ENCODE measurements at regions not wholly inside any gene's neighbourhood (a gene's known extent, or its start where the extent isn't known, plus 50 kb on each side); places are given as distances from the start of the nearest gene placed in this dataset.
"Not testable (repeated sequence)": the region's sequence is repeated elsewhere in the genome, so short reads cannot be mapped to it uniquely, and the experiment has no call there.

GRCh38 chr2:87284471-87284772 is 262.8 kb upstream of the PLGLB1 start:
- H3K36me3 ChIP-seq (ENCODE audit: low read depth, low read length); H3F3A ChIP-seq (ENCODE audit: low read length, unreplicated experiment); H3K4me1 ChIP-seq (ENCODE audit: insufficient read depth, low read length); H3K27ac ChIP-seq (ENCODE audit: low read length); H3K4me3 ChIP-seq (ENCODE audit: low read length); H3K9ac ChIP-seq (ENCODE audit: low read length); POLR2A ChIA-PET (ENCODE audit: unreplicated experiment); DNase-seq; H3K4me2 ChIP-seq (ENCODE audit: low read length); H2AFZ ChIP-seq (ENCODE audit: low read length); CTCF ChIA-PET; H3K9me3 ChIP-seq (ENCODE audit: low read length); H3K27me3 ChIP-seq (ENCODE audit: low read length); intact Hi-C loops (cut with micrococcal nuclease); H4K20me1 ChIP-seq (ENCODE audit: low read length); H3K9me2 ChIP-seq (replicated peaks; ENCODE audit: low read length); BruUV-seq (replicated peaks); H3K79me2 ChIP-seq (ENCODE audit: low read length): not testable (repeated sequence)
- ATAC-seq: peak; percentile 43

GRCh38 chr2:87285139-87285538 is 263.5 kb upstream of the PLGLB1 start:
- H2AFZ ChIP-seq (ENCODE audit: low read length); H3F3A ChIP-seq (ENCODE audit: low read length, unreplicated experiment); H3K36me3 ChIP-seq (ENCODE audit: low read depth, low read length); CTCF ChIA-PET; H3K9ac ChIP-seq (ENCODE audit: low read length); H3K27me3 ChIP-seq (ENCODE audit: low read length); H3K4me1 ChIP-seq (ENCODE audit: insufficient read depth, low read length); H3K9me3 ChIP-seq (ENCODE audit: low read length); H3K4me2 ChIP-seq (ENCODE audit: low read length); intact Hi-C loops (cut with micrococcal nuclease); ATAC-seq; H3K9me2 ChIP-seq (replicated peaks; ENCODE audit: low read length); BruUV-seq (replicated peaks); H4K20me1 ChIP-seq (ENCODE audit: low read length); H3K27ac ChIP-seq (ENCODE audit: low read length); DNase-seq; POLR2A ChIA-PET (ENCODE audit: unreplicated experiment); H3K79me2 ChIP-seq (ENCODE audit: low read length); H3K4me3 ChIP-seq (ENCODE audit: low read length): not testable (repeated sequence)

GRCh38 chr2:87290566-87291307 is 269.1 kb upstream of the PLGLB1 start:
- DNase-seq; H3K9me2 ChIP-seq (replicated peaks; ENCODE audit: low read length); intact Hi-C loops (cut with micrococcal nuclease); ATAC-seq; H2AFZ ChIP-seq (ENCODE audit: low read length); H3K4me3 ChIP-seq (ENCODE audit: low read length); H3K27ac ChIP-seq (ENCODE audit: low read length); H3K36me3 ChIP-seq (ENCODE audit: low read depth, low read length); H3K4me1 ChIP-seq (ENCODE audit: insufficient read depth, low read length); H3F3A ChIP-seq (ENCODE audit: low read length, unreplicated experiment); H4K20me1 ChIP-seq (ENCODE audit: low read length); H3K9me3 ChIP-seq (ENCODE audit: low read length); CTCF ChIA-PET; H3K9ac ChIP-seq (ENCODE audit: low read length); H3K79me2 ChIP-seq (ENCODE audit: low read length); POLR2A ChIA-PET (ENCODE audit: unreplicated experiment); H3K27me3 ChIP-seq (ENCODE audit: low read length); BruUV-seq (replicated peaks); H3K4me2 ChIP-seq (ENCODE audit: low read length): not testable (repeated sequence)

GRCh38 chr2:87291400-87292200 is 270.0 kb upstream of the PLGLB1 start:
- H3K9me3 ChIP-seq (ENCODE audit: low read length); BruUV-seq (replicated peaks); H3K27me3 ChIP-seq (ENCODE audit: low read length); ATAC-seq; H3K79me2 ChIP-seq (ENCODE audit: low read length); H2AFZ ChIP-seq (ENCODE audit: low read length); H3K9ac ChIP-seq (ENCODE audit: low read length); CTCF ChIA-PET; intact Hi-C loops (cut with micrococcal nuclease); POLR2A ChIA-PET (ENCODE audit: unreplicated experiment); H3K36me3 ChIP-seq (ENCODE audit: low read depth, low read length); H3K4me3 ChIP-seq (ENCODE audit: low read length); H3K27ac ChIP-seq (ENCODE audit: low read length); H4K20me1 ChIP-seq (ENCODE audit: low read length); DNase-seq; H3K4me1 ChIP-seq (ENCODE audit: insufficient read depth, low read length); H3K9me2 ChIP-seq (replicated peaks; ENCODE audit: low read length); H3F3A ChIP-seq (ENCODE audit: low read length, unreplicated experiment); H3K4me2 ChIP-seq (ENCODE audit: low read length): not testable (repeated sequence)

- intact Hi-C loops (cut with micrococcal nuclease); H3K4me2 ChIP-seq (ENCODE audit: low read length); H3K27me3 ChIP-seq (ENCODE audit: low read length); H3K4me1 ChIP-seq (ENCODE audit: insufficient read depth, low read length); POLR2A ChIA-PET (ENCODE audit: unreplicated experiment); CTCF ChIA-PET; H3K9me2 ChIP-seq (replicated peaks; ENCODE audit: low read length); ATAC-seq; H3F3A ChIP-seq (ENCODE audit: low read length, unreplicated experiment); BruUV-seq (replicated peaks); H3K27ac ChIP-seq (ENCODE audit: low read length); DNase-seq; H2AFZ ChIP-seq (ENCODE audit: low read length); H3K9ac ChIP-seq (ENCODE audit: low read length); H3K9me3 ChIP-seq (ENCODE audit: low read length); H4K20me1 ChIP-seq (ENCODE audit: low read length); H3K36me3 ChIP-seq (ENCODE audit: low read depth, low read length); H3K79me2 ChIP-seq (ENCODE audit: low read length); H3K4me3 ChIP-seq (ENCODE audit: low read length): not testable (repeated sequence)
These were observed 272.4 kb upstream of the PLGLB1 start for GRCh38 chr2:87293931-87294594.

- H2AFZ ChIP-seq (ENCODE audit: low read length); POLR2A ChIA-PET (ENCODE audit: unreplicated experiment); DNase-seq; H3K4me3 ChIP-seq (ENCODE audit: low read length); H3F3A ChIP-seq (ENCODE audit: low read length, unreplicated experiment); H3K27me3 ChIP-seq (ENCODE audit: low read length); BruUV-seq (replicated peaks); H3K4me2 ChIP-seq (ENCODE audit: low read length); H3K9me3 ChIP-seq (ENCODE audit: low read length); H3K36me3 ChIP-seq (ENCODE audit: low read depth, low read length); ATAC-seq; H3K9me2 ChIP-seq (replicated peaks; ENCODE audit: low read length); H3K4me1 ChIP-seq (ENCODE audit: insufficient read depth, low read length); intact Hi-C loops (cut with micrococcal nuclease); CTCF ChIA-PET; H3K27ac ChIP-seq (ENCODE audit: low read length); H3K9ac ChIP-seq (ENCODE audit: low read length); H3K79me2 ChIP-seq (ENCODE audit: low read length); H4K20me1 ChIP-seq (ENCODE audit: low read length): not testable (repeated sequence)
These were observed 273.5 kb upstream of the PLGLB1 start for GRCh38 chr2:87295135-87295534.

Data from PC-3 (cell line).